HG02798 (cell line): ENCODE measurements at regions not wholly inside any gene's neighbourhood (a gene's known extent, or its start where the extent isn't known, plus 50 kb on each side); places are given as distances from the start of the nearest gene placed in this dataset.
"Not testable (repeated sequence)": the region's sequence is repeated elsewhere in the genome, so short reads cannot be mapped to it uniquely, and the experiment has no call there.

Source experiments
- ATAC-seq: cut with Tn5 transposase; IDR thresholded peaks from one replicate; pipeline ENCODE4 v1.9.1; 2021; ENCODE audit warnings: mild to moderate bottlenecking; ENCODE audit not compliant: unreplicated experiment, poor library complexity

DNA sequence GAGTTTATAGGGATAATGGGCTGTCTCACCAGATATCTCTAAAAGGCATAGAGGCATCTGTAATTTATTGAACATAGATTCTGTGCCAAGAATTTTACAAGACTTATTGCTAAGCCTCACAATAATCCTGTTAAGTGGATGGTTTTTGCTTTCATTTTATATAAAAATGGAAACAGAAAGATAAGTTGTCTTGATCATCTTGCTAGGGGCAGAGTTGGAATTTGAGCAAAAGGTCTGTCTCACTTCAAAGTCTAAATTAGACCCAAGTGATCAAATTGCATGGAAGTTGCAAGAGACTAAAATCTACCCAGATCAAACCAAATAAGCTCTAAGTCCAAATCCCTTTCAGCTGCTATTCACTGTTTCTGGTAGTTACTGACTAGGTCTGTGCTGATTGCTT lies 95.3 kb upstream of the SOX11 start:
- ATAC-seq: no peak

- ATAC-seq: no peak
These were observed 94.0 kb upstream of the SOX11 start for GRCh38 chr2:5598156-5598555.

DNA sequence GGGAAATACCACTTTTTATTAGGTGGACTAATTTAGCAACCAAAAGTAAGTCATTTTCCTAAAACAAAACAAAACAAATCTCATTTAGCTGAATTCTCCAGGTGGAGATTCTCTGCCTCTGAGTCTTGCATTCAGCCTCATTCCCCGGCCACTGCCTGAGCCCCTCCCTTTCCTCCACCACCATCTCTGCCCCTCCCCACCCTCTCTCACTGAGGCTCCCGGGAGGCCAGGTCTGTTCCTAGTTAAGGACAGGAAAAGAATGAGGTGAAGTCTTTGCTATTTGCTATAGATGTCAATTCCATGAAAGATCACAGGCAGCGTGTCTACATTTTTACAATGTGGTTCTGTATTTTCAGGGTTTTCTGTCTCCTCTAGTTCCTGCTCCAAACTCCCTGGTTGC lies 83.0 kb upstream of the SOX11 start:
- ATAC-seq: no peak

DNA sequence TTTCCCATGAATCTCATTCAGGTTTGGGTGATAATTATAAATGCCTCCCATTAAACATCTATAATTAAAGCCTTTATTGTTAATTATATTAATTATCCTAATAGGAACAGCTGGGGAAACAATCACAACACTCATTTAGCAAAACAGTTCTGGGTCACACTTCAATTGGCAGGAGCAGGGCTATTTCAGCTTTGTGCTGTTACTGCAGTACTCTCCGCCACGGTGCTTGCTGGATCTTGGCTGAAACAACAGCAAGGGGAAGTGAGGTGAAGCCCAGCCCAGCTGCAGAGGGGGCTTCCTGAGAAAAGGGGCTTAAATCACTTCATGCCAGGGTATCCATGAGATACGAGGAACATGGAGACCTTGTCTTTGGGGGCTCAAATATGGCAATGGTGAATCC lies 79.5 kb upstream of the SOX11 start:
- no peak for ATAC-seq

GRCh38 chr2:5616019-5616418 lies 76.2 kb upstream of the SOX11 start:
- ATAC-seq: no peak

DNA sequence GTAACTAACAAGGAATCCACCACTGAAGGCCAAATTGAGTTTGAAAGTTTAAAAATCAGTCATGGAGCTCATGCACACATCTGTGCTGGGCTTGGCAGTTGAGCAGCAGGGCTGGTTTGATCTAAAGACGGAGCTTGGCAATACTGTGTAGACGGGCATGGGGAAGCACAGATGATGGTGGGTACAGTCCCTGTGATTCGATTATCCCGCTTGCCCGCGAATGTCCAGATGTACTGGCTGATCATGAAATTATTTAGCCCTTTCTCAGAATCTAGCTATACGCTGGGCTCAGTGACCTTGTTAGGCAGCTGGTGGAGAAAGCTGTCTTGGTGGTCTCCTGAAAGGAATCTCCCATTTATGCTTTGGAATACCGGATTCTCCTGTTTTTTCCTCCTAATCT lies 74.8 kb upstream of the SOX11 start:
- no peak for ATAC-seq

DNA sequence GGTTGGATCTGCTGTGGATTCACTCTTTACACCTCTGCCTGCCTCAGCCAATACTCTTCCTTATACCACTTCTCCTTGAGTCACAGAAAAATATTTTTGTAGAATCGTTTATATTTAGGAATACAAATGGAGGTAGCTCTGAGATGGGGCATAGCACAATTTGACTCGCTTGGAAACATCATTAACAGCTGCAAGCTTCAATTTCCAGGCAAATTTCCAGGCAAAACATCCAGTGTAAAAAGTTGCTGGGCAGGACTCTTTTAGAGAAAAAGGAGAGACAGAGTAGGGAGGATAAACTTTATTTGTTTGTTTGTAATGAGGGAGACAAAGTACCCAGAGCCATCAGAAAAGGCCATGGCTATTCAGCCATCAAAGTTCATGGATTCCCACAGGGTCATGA lies 74.4 kb upstream of the SOX11 start:
- no peak for ATAC-seq

- no peak for ATAC-seq
These were observed 73.9 kb upstream of the SOX11 start for GRCh38 chr2:5618271-5618670.

DNA sequence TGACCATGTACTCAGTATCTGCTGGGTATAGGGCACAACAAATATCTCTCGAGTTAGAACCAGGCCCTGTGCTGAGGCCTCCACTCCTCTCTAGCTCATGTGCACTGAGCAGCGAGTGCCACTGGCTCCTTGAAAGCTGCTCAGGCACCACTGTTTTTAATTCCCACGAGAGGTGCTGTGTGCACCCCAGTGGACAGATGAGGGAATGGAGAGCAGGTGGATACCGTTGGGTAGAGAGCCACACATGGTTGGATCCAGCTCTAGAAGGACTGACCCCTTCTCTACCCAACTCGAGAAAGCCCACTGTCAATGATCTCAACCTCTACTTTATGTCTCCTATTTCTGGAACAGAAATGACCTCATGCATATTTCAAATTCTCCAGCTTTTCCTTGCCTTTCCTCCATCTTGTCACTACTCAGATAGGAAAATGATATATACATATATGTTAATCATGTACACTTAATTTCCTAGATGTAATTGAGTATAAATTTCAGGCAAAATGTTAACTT lies 66.6 kb upstream of the SOX11 start:
- not testable (repeated sequence) for ATAC-seq

DNA sequence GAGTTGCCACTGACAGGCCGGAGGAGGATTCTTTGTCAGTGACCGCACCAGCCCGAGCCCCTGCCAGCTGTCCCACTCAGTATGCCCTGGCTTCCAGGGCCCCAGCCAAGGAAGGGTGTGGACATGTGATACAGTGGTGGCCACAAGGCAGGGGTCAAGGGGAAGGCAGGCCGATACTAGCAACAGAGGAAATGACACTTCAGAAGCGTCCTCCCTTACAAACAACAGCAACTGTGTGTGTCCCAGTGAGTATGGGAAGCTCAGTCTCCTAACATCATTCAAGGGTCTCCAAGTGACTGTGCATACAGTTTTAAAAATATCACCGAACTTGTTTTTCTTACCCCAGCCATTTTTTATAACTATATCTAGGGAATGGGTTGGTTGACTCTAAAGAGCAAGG lies 63.7 kb upstream of the SOX11 start:
- ATAC-seq: not testable (repeated sequence)

DNA sequence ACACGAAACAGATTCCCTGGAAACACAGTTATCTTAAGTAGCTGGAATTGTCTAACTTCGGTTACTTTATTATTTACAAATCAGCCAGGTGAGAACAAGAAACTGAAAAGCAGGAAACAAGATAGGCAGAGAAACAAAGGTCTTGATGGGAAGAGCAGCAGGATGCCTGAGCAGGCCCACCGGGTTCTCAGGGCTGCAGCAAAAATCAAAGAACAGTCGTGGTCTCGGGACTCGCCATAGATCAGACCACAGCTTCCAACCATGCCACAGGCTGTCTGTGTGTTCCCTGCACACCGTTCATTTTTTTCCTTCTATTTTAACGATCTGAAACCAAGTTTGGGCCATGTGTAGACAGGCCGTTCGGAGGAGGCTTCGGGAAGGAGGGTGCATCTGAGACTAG lies 62.7 kb upstream of the SOX11 start:
- not testable (repeated sequence) for ATAC-seq

- not testable (repeated sequence) for ATAC-seq
These were observed 55.1 kb upstream of the SOX11 start for GRCh38 chr2:5637051-5637450.
